ENCODE measurements at regions not wholly inside any gene's neighbourhood (a gene's known extent, or its start where the extent isn't known, plus 50 kb on each side); places are given as distances from the start of the nearest gene placed in this dataset.

DNA sequence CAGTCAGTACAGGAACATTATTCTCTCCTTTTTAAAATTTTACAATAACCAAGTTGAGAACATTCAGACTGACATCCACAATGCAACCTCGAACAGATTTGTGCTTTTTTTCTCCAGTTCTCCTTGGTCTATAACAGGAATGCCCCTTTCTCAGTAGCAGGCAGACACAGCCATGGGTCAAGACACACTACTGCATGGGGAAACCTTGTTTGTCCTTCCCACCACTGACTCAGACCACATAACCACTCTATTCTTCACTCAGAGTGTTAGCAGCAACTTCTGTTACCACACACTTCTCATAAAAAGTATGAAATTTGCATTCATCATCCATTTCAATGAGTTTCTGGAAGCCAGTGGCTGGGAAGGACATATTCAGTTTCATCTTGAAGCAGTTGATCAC, 421.7 kb downstream of the ADRA2A start:
- no peak overlapping the region for H3K4me3 ChIP-seq (ENCODE audit: low read depth, low read length)
- ChIA-PET CTCF (no interaction called here), POLR2A (no interaction called here)
- TF ChIP-seq, protein P1, sequence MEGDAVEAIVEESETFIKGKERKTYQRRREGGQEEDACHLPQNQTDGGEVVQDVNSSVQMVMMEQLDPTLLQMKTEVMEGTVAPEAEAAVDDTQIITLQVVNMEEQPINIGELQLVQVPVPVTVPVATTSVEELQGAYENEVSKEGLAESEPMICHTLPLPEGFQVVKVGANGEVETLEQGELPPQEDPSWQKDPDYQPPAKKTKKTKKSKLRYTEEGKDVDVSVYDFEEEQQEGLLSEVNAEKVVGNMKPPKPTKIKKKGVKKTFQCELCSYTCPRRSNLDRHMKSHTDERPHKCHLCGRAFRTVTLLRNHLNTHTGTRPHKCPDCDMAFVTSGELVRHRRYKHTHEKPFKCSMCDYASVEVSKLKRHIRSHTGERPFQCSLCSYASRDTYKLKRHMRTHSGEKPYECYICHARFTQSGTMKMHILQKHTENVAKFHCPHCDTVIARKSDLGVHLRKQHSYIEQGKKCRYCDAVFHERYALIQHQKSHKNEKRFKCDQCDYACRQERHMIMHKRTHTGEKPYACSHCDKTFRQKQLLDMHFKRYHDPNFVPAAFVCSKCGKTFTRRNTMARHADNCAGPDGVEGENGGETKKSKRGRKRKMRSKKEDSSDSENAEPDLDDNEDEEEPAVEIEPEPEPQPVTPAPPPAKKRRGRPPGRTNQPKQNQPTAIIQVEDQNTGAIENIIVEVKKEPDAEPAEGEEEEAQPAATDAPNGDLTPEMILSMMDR (IDR thresholded peaks at IDR 0.05; ENCODE audit: insufficient read depth, low read length, missing control alignments), result no peak
- DNase-seq (ENCODE audit: low read depth, low spot score), result no peak

DNA sequence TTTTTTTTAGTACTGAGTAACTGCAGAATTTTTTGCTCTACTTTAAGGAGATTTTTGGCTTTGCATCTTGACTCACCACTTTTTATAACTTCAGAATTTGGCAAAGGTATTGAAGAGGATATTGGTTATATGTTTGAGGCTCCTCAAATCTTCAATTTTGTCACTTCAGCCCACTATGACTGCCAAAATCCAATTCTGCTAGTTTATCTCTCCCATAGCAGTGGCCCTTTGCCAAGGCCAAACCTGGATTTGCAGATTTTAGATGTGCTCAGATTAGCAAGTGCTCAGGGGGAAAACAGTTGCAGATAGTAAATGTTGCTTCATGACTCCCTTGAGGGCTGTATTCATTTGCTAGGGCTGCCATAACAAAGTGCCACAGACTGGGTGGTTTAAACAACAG, 427.5 kb downstream of the ADRA2A start:
- H3K4me3 ChIP-seq (ENCODE audit: low read depth, low read length), result no peak overlapping the region
- ChIA-PET POLR2A (no interaction called here), CTCF (no interaction called here)
- TF ChIP-seq, protein P1 (IDR thresholded peaks at IDR 0.05; ENCODE audit: insufficient read depth, low read length, missing control alignments), result no peak
- no peak for DNase-seq (ENCODE audit: low read depth, low spot score)

DNA sequence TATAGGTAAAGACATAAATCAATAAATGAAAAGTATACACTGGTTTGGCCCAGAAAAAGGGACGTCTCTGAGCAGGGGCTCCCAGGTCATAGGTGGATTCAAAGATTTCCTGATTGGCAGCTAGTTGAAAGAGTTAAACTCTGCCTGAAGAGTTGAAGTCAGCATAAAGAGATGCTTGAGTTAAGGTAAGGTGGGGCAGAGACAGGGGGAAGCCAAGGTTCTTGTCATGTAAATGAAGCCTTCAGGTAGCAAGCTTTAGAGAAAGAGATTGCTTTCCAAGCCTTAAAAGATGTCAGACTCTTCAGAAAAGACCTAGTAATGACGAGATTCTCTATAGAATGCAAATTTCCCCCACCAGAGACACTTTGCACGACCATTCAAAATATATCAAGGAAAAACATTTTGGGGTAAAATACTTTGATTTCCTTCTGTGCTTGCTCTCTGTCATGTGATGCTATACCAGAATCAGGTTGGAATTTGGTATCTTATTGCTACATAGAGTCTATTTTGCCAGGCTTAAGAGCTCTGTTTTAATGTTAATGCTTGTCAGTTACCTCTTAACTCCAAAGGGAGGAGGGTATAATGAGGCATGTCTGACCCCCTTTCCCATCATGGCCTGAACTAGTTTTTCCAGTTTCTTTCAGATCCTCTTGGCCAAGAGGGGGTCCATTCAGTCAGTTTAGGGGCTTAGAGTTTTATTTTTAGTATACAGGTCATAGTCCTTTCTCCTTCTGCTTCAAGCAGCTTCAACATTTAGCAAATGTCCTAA, 429.6 kb downstream of the ADRA2A start:
- CTCF ChIA-PET, result no interaction called here
- no peak overlapping the region for H3K4me3 ChIP-seq (ENCODE audit: low read depth, low read length)
- DNase-seq (ENCODE audit: low read depth, low spot score), result no peak
- POLR2A ChIA-PET, result no interaction called here
- TF ChIP-seq, protein P1 (IDR thresholded peaks at IDR 0.05; ENCODE audit: insufficient read depth, low read length, missing control alignments), result no peak

DNA sequence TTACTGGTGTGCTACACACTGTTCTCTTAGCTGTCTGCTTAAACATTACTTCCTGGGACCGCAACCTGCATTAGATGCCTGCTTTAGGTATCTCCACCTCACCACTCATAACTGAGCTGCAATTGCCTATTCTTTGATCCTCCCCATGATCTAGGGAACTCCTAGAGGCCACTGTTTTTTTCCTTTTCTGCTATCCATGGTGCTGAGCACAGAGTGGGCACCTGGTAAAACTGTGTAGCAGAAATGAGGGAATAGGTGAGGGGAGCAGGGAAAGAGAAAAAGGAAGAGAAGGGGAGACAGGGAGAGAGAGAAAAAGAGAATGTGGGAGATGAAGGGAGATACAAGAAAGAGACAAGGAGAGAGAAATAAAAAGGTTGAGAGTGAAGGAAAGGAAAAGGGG, 434.9 kb downstream of the ADRA2A start:
- ChIA-PET CTCF (no interaction called here), POLR2A (no interaction called here)
- TF ChIP-seq, protein P1 (IDR thresholded peaks at IDR 0.05; ENCODE audit: insufficient read depth, low read length, missing control alignments), result no peak
- no peak for DNase-seq (ENCODE audit: low read depth, low spot score)
- no peak overlapping the region for H3K4me3 ChIP-seq (ENCODE audit: low read depth, low read length)

DNA sequence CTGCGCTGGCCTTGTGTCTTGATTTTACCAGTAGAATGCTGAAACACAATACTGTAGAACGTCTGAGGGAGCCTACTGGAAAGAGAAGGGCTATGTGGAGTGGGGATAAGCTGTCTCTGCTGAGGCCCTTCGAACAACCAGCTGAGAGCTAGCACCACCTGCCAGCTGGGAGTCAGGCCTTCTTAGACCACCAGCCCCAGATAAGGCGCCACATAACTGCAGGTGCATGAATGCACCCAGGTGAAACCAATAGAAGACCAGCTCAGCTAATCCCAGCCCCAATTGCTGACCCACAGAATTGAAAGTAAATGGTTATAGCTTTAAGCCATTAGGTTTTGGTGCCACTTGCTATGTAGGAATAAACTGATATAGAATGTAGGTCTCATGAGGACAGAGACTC, 438.4 kb downstream of the ADRA2A start:
- ChIA-PET CTCF (no interaction called here), POLR2A (no interaction called here)
- DNase-seq (ENCODE audit: low read depth, low spot score), result no peak
- H3K4me3 ChIP-seq (ENCODE audit: low read depth, low read length), result no peak overlapping the region
- TF ChIP-seq, protein P1 (IDR thresholded peaks at IDR 0.05; ENCODE audit: insufficient read depth, low read length, missing control alignments), result no peak

DNA sequence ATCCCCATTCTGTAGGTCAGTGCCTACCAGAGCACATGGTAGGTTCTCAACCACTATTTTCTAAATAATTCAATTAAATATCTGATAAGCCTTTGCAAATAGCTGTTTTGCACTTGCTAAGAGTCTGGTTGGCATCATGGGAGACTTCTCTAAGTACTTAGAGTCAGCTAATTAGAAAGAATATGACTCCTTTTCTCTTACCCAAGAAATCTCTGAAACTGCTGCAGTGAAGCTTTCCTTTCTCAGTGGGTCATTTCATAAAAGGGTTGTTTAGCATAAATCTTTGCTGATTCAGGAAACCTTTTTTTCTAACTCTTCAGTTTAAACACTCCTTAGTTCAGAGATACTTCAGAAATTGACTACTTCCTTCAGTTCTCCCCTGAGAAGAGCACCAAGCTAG, 438.9 kb downstream of the ADRA2A start:
- TF ChIP-seq, protein P1 (IDR thresholded peaks at IDR 0.05; ENCODE audit: insufficient read depth, low read length, missing control alignments), result no peak
- ChIA-PET POLR2A (no interaction called here), CTCF (no interaction called here)
- no peak overlapping the region for H3K4me3 ChIP-seq (ENCODE audit: low read depth, low read length)
- DNase-seq (ENCODE audit: low read depth, low spot score), result no peak

Measured in AG04449 (cell line).